ENCODE measurements at regions not wholly inside any gene's neighbourhood (a gene's known extent, or its start where the extent isn't known, plus 50 kb on each side); places are given as distances from the start of the nearest gene placed in this dataset.
"Not testable (repeated sequence)": the region's sequence is repeated elsewhere in the genome, so short reads cannot be mapped to it uniquely, and the experiment has no call there.

DNA sequence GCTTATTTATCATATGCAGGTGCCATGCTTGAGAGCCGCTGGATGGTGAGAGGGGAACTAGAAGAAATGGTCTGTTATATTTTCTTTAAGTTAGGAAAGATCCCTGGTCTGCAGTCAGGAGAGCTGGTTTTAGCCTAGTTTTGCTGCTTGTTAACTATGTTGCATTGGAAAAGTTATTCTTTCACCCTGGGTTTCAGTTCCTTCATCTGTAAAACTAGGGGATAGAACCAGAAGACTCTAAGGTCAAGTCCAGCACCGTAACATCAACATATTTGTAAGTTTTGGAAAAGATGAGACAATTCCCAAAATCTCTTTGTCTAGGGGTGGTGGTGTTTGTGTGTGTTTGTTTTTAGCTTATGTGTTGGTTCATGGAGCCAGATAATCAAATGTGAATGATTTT is 304.0 kb downstream of the QKI start:
- DNase-seq (ENCODE audit: low read depth), result no peak

DNA sequence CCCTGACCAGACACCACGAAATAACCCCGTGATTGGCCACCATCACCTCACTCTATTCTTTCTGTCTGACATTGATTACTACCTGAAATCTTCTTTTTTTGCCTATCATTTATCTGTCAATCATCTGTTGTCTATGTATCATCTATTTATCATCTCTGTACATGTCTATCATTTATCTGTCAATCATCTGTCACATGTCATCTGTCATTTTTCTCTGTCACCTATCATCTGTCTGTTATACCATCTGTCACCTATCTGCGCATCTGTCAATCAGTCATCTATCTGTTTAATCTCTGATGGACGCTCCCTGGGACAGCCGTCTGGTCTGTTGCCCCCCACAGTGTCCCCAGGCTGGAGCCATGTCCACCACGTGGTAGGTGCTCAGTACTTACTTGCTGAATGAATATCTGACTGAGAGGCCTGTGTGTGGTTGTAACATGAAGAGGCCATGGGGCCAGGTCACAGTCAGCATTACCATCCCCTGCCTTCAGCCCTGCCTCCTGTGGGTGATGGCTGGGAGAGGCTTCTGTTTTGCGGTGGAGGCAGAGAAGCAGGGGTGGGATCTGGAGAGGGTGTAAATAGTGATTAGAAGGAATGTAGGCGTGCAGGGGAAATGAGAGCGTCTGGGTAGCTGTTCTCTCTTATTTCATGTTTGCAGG is 302.7 kb downstream of the QKI start:
- DNase-seq (ENCODE audit: low read depth), result no peak

DNA sequence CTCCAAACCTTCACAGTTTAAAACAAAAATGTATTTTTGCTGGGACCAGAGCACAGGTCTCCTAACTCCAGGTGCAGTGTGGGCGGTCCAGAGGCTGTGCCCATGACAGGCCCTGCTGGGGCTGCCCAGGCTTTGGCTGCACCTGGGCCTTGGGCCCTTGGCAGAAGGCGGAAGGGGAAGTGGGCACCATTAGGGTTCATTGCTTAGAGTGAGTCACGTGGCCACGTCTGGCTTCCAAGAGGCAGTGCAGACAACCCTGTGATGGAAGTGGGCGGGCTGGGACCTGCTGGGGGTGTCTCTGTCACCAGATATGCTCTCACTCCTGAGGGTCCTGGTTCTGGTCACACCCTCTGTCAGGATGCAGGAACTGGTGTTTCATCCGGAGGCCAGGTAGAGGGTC is 302.2 kb downstream of the QKI start:
- DNase-seq (ENCODE audit: low read depth), result no peak

GRCh38 chr6:163715846-163716245 is 301.3 kb downstream of the QKI start:
- DNase-seq (ENCODE audit: low read depth), result no peak

GRCh38 chr6:163714179-163714578 is 299.7 kb downstream of the QKI start:
- no peak for DNase-seq (ENCODE audit: low read depth)

DNA sequence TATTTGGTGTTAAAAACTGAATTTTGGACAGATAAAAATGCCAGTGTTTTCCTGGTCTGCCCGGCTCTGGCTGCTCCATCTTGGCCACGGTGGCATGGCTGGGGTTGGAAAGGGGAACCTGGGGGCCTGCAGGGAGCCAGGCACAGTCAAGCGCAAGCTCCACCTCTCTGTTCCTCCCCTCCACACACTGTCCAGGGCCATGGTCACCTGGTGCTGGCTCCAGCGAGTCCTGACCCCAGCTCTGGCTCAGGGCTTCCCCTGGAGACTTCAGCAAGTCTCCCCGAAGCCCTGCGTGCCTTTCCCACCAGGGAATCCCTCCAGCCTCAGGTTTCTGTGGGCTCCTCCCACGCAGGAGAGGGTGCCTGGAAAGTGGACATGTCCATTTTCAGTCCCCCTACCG is 298.5 kb downstream of the QKI start:
- DNase-seq (ENCODE audit: low read depth), result no peak

GRCh38 chr6:163712566-163712961 is 298.0 kb downstream of the QKI start:
- no peak for DNase-seq (ENCODE audit: low read depth)

- DNase-seq (ENCODE audit: low read depth), result no peak
Measured at GRCh38 chr6:163711615-163712565, 297.4 kb downstream of the QKI start.

- no peak for DNase-seq (ENCODE audit: low read depth)
Measured at GRCh38 chr6:163710532-163711470, 296.3 kb downstream of the QKI start.

DNA sequence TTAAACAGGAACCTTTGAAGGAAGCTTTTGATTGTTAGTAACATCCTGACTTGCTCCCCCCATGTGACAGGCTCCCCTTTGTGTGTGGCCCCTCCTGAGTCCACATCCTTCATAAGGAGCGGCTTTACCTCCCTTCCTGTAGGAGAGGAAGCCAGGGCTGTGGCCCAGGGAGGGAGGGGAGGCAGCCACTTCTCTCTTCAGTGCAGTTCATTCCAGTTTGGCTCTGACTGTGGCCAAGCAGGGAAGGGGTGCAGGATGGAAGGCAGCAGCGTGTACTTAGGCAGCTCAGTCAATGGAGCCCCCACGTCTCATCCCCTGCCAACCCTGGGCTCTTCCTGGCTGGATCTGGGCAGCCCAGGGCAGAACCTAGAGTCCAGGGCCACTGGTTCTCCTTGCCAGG is 295.2 kb downstream of the QKI start:
- DNase-seq (ENCODE audit: low read depth), result no peak

DNA sequence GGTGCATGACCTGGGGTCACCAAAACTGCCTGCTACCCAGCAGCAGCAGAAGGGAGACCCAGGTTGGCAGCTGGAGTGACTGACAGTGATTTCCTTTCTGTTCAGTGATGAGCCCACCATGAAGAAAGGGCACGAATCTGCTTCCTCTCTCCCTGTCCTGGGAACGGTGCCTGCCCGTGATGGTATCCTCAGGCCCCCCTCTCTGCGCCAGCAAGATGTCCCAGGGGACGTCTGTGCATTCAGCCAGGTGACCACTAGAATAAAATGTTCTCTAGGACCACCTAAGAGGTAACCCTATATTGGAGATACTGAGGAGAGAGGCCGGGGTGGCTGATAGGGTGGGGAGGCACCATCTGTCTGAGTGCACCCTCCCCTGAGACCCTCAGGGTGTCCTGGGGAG is 294.7 kb downstream of the QKI start:
- DNase-seq (ENCODE audit: low read depth), result no peak

DNA sequence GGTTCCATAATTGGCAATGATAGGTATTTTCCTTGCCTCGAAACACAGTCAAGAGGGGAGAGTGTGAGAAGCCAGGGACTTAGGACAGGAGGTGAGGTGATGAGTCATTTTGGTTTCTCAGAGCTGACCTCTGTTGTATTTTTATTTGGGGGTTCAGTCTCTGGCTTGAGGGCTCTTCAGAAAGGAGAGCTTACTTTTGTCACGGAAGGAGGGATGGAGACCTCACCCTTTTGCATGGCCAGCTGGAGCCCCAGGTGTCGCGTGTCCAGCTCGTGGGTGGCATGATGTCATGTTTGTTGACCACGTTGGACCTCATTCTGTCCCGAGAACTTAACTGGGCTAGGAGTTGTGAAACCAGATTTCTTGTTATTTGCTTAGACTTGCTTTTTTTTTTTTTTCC is 293.9 kb downstream of the QKI start:
- DNase-seq (ENCODE audit: low read depth), result no peak

- no peak for DNase-seq (ENCODE audit: low read depth)
Measured at GRCh38 chr6:163707387-163708355, 293.2 kb downstream of the QKI start.

- DNase-seq (ENCODE audit: low read depth), result no peak
Measured at GRCh38 chr6:163706500-163707087, 292.1 kb downstream of the QKI start.

DNA sequence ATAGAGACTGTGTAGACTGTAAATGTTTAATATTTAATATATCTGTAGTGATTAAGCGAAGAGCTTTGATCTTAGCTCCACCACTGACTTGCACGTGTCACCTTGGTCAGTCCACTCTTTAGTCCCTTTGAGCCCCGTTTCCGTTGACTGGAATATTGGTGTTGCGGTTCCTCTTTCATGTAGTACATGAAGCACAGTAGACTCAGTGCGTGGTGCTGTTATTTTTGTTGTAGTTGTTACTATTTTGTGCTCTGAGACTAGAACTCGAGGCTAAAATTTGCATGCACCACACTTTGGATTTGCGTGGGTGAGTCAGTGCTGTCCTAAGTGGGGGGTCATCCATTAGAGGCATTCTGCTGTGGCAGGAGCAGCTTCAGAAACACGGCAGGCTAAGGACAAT is 291.4 kb downstream of the QKI start:
- no peak for DNase-seq (ENCODE audit: low read depth)

GRCh38 chr6:163702736-163703135 is 288.2 kb downstream of the QKI start:
- DNase-seq (ENCODE audit: low read depth), result no peak

- no peak for DNase-seq (ENCODE audit: low read depth)
Measured at GRCh38 chr6:163701762-163702161, 287.2 kb downstream of the QKI start.

DNA sequence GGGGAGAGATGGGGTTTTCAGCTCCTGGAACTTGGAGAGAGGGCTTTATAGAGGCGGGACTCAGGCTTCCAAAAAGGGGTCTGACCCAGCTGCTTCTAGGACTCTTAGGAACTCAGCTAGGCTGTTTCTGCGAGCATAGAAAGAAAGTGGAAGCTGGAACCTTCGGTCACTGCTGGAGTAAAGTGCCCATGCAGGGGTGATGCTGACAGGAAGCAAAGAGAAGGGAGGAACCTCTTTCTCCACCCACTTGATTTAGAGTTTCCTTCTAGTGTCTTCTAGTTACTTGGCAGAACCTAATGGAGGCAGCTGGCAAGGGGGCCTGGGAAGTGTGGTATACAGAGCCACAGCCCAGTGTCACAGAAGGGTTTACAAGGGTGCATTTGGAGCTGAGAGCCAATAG is 283.6 kb downstream of the QKI start:
- DNase-seq (ENCODE audit: low read depth), result no peak

DNA sequence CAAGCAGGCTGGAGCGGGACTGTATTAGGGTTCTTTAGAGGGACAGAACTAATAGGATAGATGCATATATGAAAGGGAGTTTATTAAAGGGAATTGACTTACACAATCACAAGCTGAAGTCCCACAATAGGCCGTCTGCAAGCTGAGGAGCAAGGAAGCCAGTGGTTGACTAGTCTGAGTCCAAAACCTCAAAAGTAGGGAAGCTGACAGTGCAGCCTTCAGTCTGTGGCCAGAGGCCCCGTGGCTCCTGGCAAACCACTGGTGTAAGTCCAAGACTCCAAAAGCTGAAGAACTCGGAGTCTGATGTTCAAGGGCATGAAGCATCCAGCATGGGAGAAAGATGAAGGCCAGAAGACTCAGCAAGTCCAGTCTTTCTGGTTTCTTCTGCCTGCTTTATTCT is 281.8 kb downstream of the QKI start:
- DNase-seq (ENCODE audit: low read depth), result not testable (repeated sequence)

GRCh38 chr6:163695414-163695864 is 280.9 kb downstream of the QKI start:
- DNase-seq (ENCODE audit: low read depth), result no peak

DNA sequence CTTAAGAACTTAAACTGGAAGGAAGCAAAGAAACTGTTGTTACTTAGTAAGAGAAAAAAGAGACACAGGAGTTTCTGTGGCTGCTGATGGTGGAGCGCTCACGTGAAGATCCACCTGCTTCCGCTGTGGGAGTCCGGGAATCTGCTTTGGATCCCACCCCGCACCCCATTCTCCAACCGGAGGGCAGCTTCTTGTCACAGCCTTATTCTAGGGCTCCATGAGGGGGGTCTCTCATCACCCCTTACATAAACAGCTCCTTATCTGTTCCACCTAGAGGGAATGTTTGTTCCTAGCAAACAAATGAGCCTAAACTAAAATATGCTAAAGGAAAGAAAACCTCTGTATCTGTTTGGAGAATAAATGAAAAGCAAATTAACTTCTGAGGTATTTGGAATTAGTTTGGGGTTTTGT is 280.5 kb downstream of the QKI start:
- no peak for DNase-seq (ENCODE audit: low read depth)

Measured in T-helper 22 cell (primary cell).